Spleen (tissue), 11 donors: ENCODE measurements at regions not wholly inside any gene's neighbourhood (a gene's known extent, or its start where the extent isn't known, plus 50 kb on each side); places are given as distances from the start of the nearest gene placed in this dataset.
"Not testable (repeated sequence)": the region's sequence is repeated elsewhere in the genome, so short reads cannot be mapped to it uniquely, and the experiment has no call there.

Experiments used
- DNase-seq: peaks from one replicate; pipeline ENCODE4 v3.0.0-alpha.2; 2020
- H3K27ac ChIP-seq, 8 donors: fragments of 200-600 bp; sonication (generic) in 7 of 8; 1 replicate in 4 of 8; 2 replicates in 4 of 8; pipeline versions ENCODE4 v1.5.0 to v1.8.0; 2016 to 2021; ENCODE audit warnings: inconsistent platforms in 4 of 8, mild to moderate bottlenecking in 4 of 8, moderate library complexity in 1 of 8
- H3K27me3 ChIP-seq, 7 donors: fragments of 200-600 bp; sonication (generic) in 6 of 7; replicated peaks in 1 of 7; 1 replicate in 4 of 7; 2 replicates in 3 of 7; pipeline versions ENCODE4 v1.5.0 to v1.8.0; 2016 to 2021; ENCODE audit warnings: inconsistent platforms in 3 of 7, mild to moderate bottlenecking in 1 of 7
- H3K36me3 ChIP-seq, 6 donors: fragments of 200-600 bp; sonication (generic) in 5 of 6; 1 replicate in 4 of 6; 2 replicates in 2 of 6; pipeline versions ENCODE4 v1.5.0 to v1.8.0; 2016 to 2021; ENCODE audit warnings: inconsistent platforms in 2 of 6
- H3K4me1 ChIP-seq, 6 donors: fragments of 200-600 bp; sonication (generic) in 5 of 6; 1 replicate in 3 of 6; 2 replicates in 3 of 6; pipeline versions ENCODE4 v1.5.0 to v1.8.0; 2016 to 2021; ENCODE audit warnings: inconsistent platforms in 3 of 6
- H3K4me3 ChIP-seq, 8 donors: fragments of 200-600 bp; sonication (generic) in 7 of 8; 1 replicate in 4 of 8; 2 replicates in 4 of 8; pipeline versions ENCODE4 v1.5.0 to v1.8.0; 2016 to 2021; ENCODE audit warnings: inconsistent platforms in 4 of 8, mild to moderate bottlenecking in 4 of 8, moderate library complexity in 2 of 8
- H3K9me3 ChIP-seq, 8 donors: fragments of 200-600 bp; sonication (generic) in 7 of 8; 1 replicate in 4 of 8; 2 replicates in 4 of 8; pipeline versions ENCODE4 v1.5.0 to v1.8.0; 2016 to 2021; ENCODE audit warnings: inconsistent platforms in 4 of 8
- POLR2A ChIP-seq, 3 donors: fragments of 450-650 bp; IDR thresholded peaks; one replicate each; pipeline ENCODE4 v1.5.1; 2017; ENCODE audit warnings: antibody characterized with exemption in 3 of 3, mild to moderate bottlenecking in 1 of 3
- POLR2AphosphoS5 ChIP-seq, 3 donors: sonication (generic); formaldehyde crosslinking; IDR thresholded peaks; one replicate each; pipeline ENCODE4 v1.5.1; 2017; ENCODE audit warnings: antibody characterized with exemption in 3 of 3
- WGBS, 5 donors: extraction: QIAGEN DNeasy Blood & Tissue Kit in 3 of 5; methylation state at CpG; one replicate each; pipeline versions ENCODE4 v1.1.5 to v1.1.7; 2013 to 2018; 5-methylcytosine and 5-hydroxymethylcytosine counted together
- intact Hi-C: fragments of 100-400 bp; cut with DNase I; formaldehyde crosslinking; loops from one replicate; pipeline ENCODE4 v1.15.0; 2023; ENCODE audit warnings: low total_unique reads
- TF ChIP-seq, protein P1 (sequence below), 11 experiments: fragments of 200-600 bp in 7 of 11; fragments of 450-650 bp in 4 of 11; sonication (generic) in 4 of 11; IDR thresholded peaks in 8 of 11; conservative IDR thresholded peaks in 3 of 11; 1 replicate in 7 of 11; 2 replicates in 4 of 11; pipeline versions ENCODE4 v1.4.0 to v1.8.0; 2016 to 2021; ENCODE audit warnings: antibody characterized with exemption in 11 of 11, inconsistent platforms in 4 of 11, mild to moderate bottlenecking in 1 of 11
- donor health status: healthy with polysubstance abuse.
- donor health status: DM: no; HTN: no; CAD: no; lungs with moderate emphysema.
- donor health status: DM: no; HTN: no; CAD: no.
- donor health status: Bipolar disorder and iron deficiency.
- donor health status: healthy.
- donor health status: DM: no; HTN: no; CAD: no.
- donor health status: DM: yes; HTN: yes; CAD: no.

DNA sequence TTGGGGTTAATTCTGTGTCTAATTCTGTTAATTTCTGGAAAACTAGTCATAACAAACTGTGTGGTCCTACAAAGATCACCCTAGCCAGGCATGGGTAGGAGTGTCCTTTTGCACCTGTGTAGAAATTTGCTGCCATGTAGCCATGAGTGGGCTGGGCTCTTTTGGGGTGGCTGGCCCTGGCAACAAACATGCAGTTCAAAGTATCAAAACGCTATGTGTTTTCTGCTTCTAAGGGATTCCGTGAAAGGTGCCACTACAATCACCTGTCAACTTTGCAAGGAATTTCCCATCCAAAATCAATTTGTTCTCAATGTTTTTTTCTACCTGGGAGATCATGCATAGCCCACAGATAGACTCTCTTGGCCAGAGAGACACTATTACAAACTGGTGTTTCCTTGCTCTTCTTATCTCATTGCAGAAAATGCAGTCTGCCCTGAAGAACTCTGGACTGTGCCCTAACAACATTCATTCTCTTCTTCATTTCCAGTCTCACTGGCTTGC lies 537.7 kb upstream of the ID2 start:
- intact Hi-C loops = no loop called here

DNA sequence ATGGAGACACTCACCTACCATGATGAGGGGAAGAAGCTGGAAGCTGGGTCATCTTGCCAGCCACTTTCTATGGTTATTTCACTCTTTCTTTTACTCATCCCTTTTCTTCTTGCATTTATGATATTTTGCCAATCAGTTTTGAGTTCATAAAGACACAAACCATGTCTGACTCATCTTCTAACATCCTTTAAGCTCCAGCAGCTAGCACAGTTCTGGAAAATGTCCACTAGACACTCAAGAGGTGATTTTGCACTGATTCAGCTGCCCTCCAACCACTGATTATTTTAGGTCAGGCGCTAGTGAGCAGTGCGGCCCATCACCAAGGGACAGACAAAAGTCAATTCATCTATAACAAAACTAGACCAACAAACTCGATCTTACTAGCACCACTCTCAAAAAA lies 537.1 kb upstream of the ID2 start:
- no peak overlapping the region for H3K27ac ChIP-seq
- TF ChIP-seq, protein P1, sequence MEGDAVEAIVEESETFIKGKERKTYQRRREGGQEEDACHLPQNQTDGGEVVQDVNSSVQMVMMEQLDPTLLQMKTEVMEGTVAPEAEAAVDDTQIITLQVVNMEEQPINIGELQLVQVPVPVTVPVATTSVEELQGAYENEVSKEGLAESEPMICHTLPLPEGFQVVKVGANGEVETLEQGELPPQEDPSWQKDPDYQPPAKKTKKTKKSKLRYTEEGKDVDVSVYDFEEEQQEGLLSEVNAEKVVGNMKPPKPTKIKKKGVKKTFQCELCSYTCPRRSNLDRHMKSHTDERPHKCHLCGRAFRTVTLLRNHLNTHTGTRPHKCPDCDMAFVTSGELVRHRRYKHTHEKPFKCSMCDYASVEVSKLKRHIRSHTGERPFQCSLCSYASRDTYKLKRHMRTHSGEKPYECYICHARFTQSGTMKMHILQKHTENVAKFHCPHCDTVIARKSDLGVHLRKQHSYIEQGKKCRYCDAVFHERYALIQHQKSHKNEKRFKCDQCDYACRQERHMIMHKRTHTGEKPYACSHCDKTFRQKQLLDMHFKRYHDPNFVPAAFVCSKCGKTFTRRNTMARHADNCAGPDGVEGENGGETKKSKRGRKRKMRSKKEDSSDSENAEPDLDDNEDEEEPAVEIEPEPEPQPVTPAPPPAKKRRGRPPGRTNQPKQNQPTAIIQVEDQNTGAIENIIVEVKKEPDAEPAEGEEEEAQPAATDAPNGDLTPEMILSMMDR (IDR thresholded peaks at IDR 0.05 in 8 of 11, conservative IDR thresholded peaks at IDR 0.05 in 3 of 11) = no peak
- TF ChIP-seq POLR2A (IDR thresholded peaks at IDR 0.05) (no peak), POLR2AphosphoS5 (IDR thresholded peaks at IDR 0.05) (no peak)
- H3K4me1 ChIP-seq = peaks cover 0 to 11% (median 0%) of the 10 kb centered on the region in 6 donors
- intact Hi-C loops = no loop called here
- WGBS, 5 donors = 92 to 100% (median 96%) methylated on average over 3 of the region's 3 CpGs
- peaks cover 0 to 8% (median 0%) of the 10 kb centered on the region in 7 donors for H3K27me3 ChIP-seq
- no peaks in the 10 kb centered on the region for H3K36me3 ChIP-seq
- no peak for DNase-seq
- no peaks in the 10 kb centered on the region for H3K9me3 ChIP-seq
- no peak overlapping the region for H3K4me3 ChIP-seq

More for the DNA sequence above, 537.7 kb upstream of the ID2 start:
- Histone ChIP-seq H3K4me1 (peaks cover 0 to 11% (median 0%) of the 10 kb centered on the region in 6 donors), H3K9me3 (no peaks in the 10 kb centered on the region), H3K4me3 (no peak overlapping the region), H3K27ac (no peak overlapping the region), H3K36me3 (no peaks in the 10 kb centered on the region), H3K27me3 (peaks cover 0 to 3% (median 0%) of the 10 kb centered on the region in 7 donors)
- no peak for DNase-seq
- TF ChIP-seq POLR2A (IDR thresholded peaks at IDR 0.05) (no peak), POLR2AphosphoS5 (IDR thresholded peaks at IDR 0.05) (no peak)
- TF ChIP-seq, protein P1 (IDR thresholded peaks at IDR 0.05 in 8 of 11, conservative IDR thresholded peaks at IDR 0.05 in 3 of 11) = no peak
- WGBS, 5 donors = 91 to 98% (median 96%) methylated on average over 2 of the region's 2 CpGs

DNA sequence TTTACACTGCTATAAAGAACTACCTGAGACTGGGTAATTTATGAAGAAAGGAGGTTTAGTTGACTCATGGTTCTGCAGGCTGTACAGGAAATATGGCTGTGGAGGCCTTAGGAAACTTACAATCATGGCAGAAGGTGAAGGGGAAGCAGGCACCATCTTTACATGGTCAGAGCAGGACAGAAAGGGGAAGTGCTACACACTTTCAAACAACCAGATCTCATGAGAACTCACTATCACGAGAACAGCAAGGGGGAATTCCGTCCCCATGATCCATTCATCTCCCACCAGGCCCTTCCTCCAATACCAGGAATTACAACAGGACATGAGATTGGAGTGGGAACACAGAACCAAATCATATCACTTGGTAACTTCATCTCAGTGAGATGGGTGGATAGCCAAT lies 536.5 kb upstream of the ID2 start:
- H3K9me3 ChIP-seq, H3K36me3 ChIP-seq, DNase-seq, H3K27ac ChIP-seq, intact Hi-C loops, H3K4me3 ChIP-seq, H3K27me3 ChIP-seq: not testable (repeated sequence)
- H3K4me1 ChIP-seq = peaks cover 0 to 11% (median 0%) of the 10 kb centered on the region in 6 donors
- 38 to 66% (median 54%) methylated on average over 2 of the region's 2 CpGs for WGBS, 5 donors

DNA sequence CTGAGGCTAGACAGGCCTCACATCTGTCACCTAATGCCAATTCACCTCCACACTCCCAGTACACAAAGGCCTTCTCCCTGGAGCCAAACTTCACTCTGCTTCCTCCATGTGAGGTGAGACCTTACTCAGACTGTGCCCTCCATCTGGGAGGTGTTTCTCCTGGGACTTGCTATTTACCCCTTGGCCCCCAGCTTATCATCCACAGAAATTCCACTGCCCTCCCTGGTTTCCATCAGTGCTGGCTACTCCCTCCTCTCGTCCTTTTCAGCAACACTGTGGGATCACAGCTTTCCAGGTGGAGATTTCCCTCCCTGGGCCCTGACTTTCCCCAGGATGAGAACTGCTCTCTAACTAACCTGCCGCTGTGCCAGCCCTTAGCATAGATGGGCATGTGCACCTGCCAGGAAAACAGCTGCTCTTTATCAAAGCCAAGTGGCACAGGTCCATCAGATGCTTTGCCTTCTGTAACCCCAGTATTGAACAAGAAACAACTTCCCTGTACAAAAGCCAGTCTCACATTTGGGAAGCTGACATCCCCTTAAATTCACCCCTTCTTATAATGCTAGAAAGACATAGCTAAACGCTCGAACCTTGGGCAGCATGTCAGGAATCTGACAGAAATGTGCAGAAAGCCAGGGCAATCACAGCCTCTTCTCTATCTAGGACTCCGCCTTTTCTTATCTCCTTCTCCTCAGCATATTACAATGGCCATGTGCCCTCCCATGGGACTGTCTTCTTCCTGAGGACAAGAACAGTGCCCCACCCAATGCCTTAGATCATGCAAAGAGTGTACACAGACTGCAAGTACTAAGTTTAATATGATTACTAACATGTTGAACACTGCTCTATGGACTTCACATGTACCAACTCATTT lies 535.5 kb upstream of the ID2 start:
- Histone ChIP-seq H3K4me1 (peaks cover 0 to 11% (median 0%) of the 10 kb centered on the region in 6 donors), H3K4me3 (no peak overlapping the region), H3K9me3 (no peaks in the 10 kb centered on the region), H3K27me3 (peaks cover 0 to 8% (median 0%) of the 10 kb centered on the region in 7 donors), H3K36me3 (no peaks in the 10 kb centered on the region), H3K27ac (peak overlapping the region in 1 of 8 donors; percentile 17)
- intact Hi-C loops = no loop called here
- 68 to 86% (median 77%) methylated on average over 5 of the region's 5 CpGs for WGBS, 5 donors
- DNase-seq = no peak
- TF ChIP-seq POLR2A (IDR thresholded peaks at IDR 0.05) (no peak), POLR2AphosphoS5 (IDR thresholded peaks at IDR 0.05) (no peak)
- TF ChIP-seq, protein P1 (IDR thresholded peaks at IDR 0.05 in 8 of 11, conservative IDR thresholded peaks at IDR 0.05 in 3 of 11) = no peak
